IPS-NIHi7 (cell line): ENCODE measurements at regions not wholly inside any gene's neighbourhood (a gene's known extent, or its start where the extent isn't known, plus 50 kb on each side); places are given as distances from the start of the nearest gene placed in this dataset.
"Not testable (repeated sequence)": the region's sequence is repeated elsewhere in the genome, so short reads cannot be mapped to it uniquely, and the experiment has no call there.

Source experiments
- DNase-seq: peaks from one replicate; pipeline ENCODE4 v3.0.0; 2012; ENCODE audit warnings: mixed read lengths; ENCODE audit errors: extremely low spot score

- no peak for DNase-seq
Measured at GRCh38 chr2:195356920-195357440, 300.0 kb upstream of the SLC39A10 start.

GRCh38 chr2:195356026-195356425, 301.0 kb upstream of the SLC39A10 start:
- DNase-seq, result no peak

- DNase-seq, result no peak
Measured at GRCh38 chr2:195352581-195352980, 304.4 kb upstream of the SLC39A10 start.

GRCh38 chr2:195343942-195344530, 313.0 kb upstream of the SLC39A10 start:
- DNase-seq, result no peak

- DNase-seq, result no peak
Measured at GRCh38 chr2:195343540-195343939, 313.5 kb upstream of the SLC39A10 start.

- no peak for DNase-seq
Measured at GRCh38 chr2:195342061-195342460, 315.0 kb upstream of the SLC39A10 start.

- DNase-seq, result no peak
Measured at GRCh38 chr2:195338856-195339255, 318.2 kb upstream of the SLC39A10 start.

GRCh38 chr2:195337597-195337996, 319.4 kb upstream of the SLC39A10 start:
- DNase-seq, result no peak

GRCh38 chr2:195333869-195334268, 323.2 kb upstream of the SLC39A10 start:
- no peak for DNase-seq

- no peak for DNase-seq
Measured at GRCh38 chr2:195331966-195332365, 325.1 kb upstream of the SLC39A10 start.

- no peak for DNase-seq
Measured at GRCh38 chr2:195331129-195331528, 325.9 kb upstream of the SLC39A10 start.

- no peak for DNase-seq
Measured at GRCh38 chr2:195330513-195330956, 326.5 kb upstream of the SLC39A10 start.

- DNase-seq, result not testable (repeated sequence)
Measured at GRCh38 chr2:195329784-195330183, 327.2 kb upstream of the SLC39A10 start.

GRCh38 chr2:195326537-195326936, 330.5 kb upstream of the SLC39A10 start:
- no peak for DNase-seq

- DNase-seq, result no peak
Measured at GRCh38 chr2:195322324-195322723, 334.7 kb upstream of the SLC39A10 start.

GRCh38 chr2:195320413-195320973, 336.5 kb upstream of the SLC39A10 start:
- no peak for DNase-seq

- DNase-seq, result no peak
Measured at GRCh38 chr2:195319548-195320412, 337.2 kb upstream of the SLC39A10 start.

- no peak for DNase-seq
Measured at GRCh38 chr2:195319112-195319460, 337.9 kb upstream of the SLC39A10 start.

- DNase-seq, result peak; percentile 27
Measured at GRCh38 chr2:195318440-195319111, 338.4 kb upstream of the SLC39A10 start.

- no peak for DNase-seq
Measured at GRCh38 chr2:195317550-195317949, 339.5 kb upstream of the SLC39A10 start.

- no peak for DNase-seq
Measured at GRCh38 chr2:195316486-195316885, 340.5 kb upstream of the SLC39A10 start.

- no peak for DNase-seq
Measured at GRCh38 chr2:195313962-195314361, 343.1 kb upstream of the SLC39A10 start.
